A549 (cell line): ENCODE measurements at regions not wholly inside any gene's neighbourhood (a gene's known extent, or its start where the extent isn't known, plus 50 kb on each side); places are given as distances from the start of the nearest gene placed in this dataset.

ENCODE experiments used
- ATAC-seq, 2 experiments: fragments of 200-7000 bp in 1 of 2; fragments of >200 bp in 1 of 2; cut with Nextera tagmentation in 1 of 2; cut with Tn5 transposase in 1 of 2; 3 replicates each; pipeline versions ENCODE4 v1.8.0 to v1.9.1; 2018 to 2020; ENCODE audit warnings: mild to moderate bottlenecking in 1 of 2, moderate library complexity in 1 of 2
- CTCF ChIA-PET: fragments of 300-600 bp; sonication (Branson Sonifier 250); formaldehyde crosslinking; extraction: SDS; loops from one replicate; lab custom pipeline; 2021; ENCODE audit warnings: antibody characterized with exemption, inconsistent platforms; lab: Yijun Ruan, JAX
- POLR2A ChIA-PET: fragments of 350-600 bp; formaldehyde crosslinking; extraction: SDS; loops from one replicate; lab custom pipeline; 2021; ENCODE audit warnings: antibody characterized with exemption, inconsistent platforms; lab: Yijun Ruan, JAX
- DNase-seq, 2 experiments: peaks; one replicate each; pipeline versions ENCODE4 v3.0.0 to v3.0.0-alpha.2; 2011 to 2016; ENCODE audit warnings: low read depth in 1 of 2, low spot score in 1 of 2
- FAIRE-seq: peaks from 2 replicates; lab custom pipeline; 2011; peaks lifted over from hg19 to GRCh38; lab: Jason Lieb, UNC
- H3K27ac ChIP-seq, 2 experiments: fragments of >200 bp; sonication (Bioruptor Twin); formaldehyde crosslinking; 3 replicates each; pipeline ENCODE4 v1.5.1; 2016 to 2017
- H3K4me1 ChIP-seq: fragments of >200 bp; sonication (Bioruptor Twin); formaldehyde crosslinking; 3 replicates; pipeline ENCODE4 v1.6.1; 2016
- H3K4me2 ChIP-seq: fragments of >200 bp; sonication (Bioruptor Twin); formaldehyde crosslinking; 3 replicates; pipeline ENCODE4 v1.6.1; 2016
- H3K4me3 ChIP-seq: fragments of >200 bp; sonication (Bioruptor Twin); formaldehyde crosslinking; 3 replicates; pipeline ENCODE4 v1.5.1; 2016
- H3K9me3 ChIP-seq: fragments of >200 bp; sonication (Bioruptor Twin); formaldehyde crosslinking; 3 replicates; pipeline ENCODE4 v1.6.1; 2016
- ATOH8 ChIP-seq: fragments of 250-450 bp; sonication (Bioruptor Pico); IDR thresholded peaks from 2 replicates; pipeline ENCODE4 v1.5.0; 2020; ENCODE audit warnings: low read depth, mild to moderate bottlenecking, moderate library complexity
- BCL3 ChIP-seq: fragments of >200 bp; sonication (Bioruptor Twin); formaldehyde crosslinking; IDR thresholded peaks from 3 replicates; pipeline ENCODE4 v1.6.1; 2016
- CBX8 ChIP-seq: fragments of 200-600 bp; sonication (generic); IDR thresholded peaks from 2 replicates; pipeline ENCODE4 v1.6.1; 2016
- CEBPB ChIP-seq, 2 experiments: fragments of >200 bp in 1 of 2; sonication (Bioruptor Twin) in 1 of 2; formaldehyde crosslinking in 1 of 2; IDR thresholded peaks; 2 replicates each; pipeline ENCODE4 v1.6.1; 2012 to 2016
- CHD2 ChIP-seq: fragments of 150-350 bp; IDR thresholded peaks from 2 replicates; pipeline ENCODE4 v1.6.1; 2014; ENCODE audit warnings: low read length; ENCODE audit not compliant: partially characterized antibody
- CHD4 ChIP-seq: fragments of 200-600 bp; sonication (generic); IDR thresholded peaks from 2 replicates; pipeline ENCODE4 v1.6.1; 2016; ENCODE audit warnings: antibody characterized with exemption, mild to moderate bottlenecking, borderline replicate concordance
- EHMT2 ChIP-seq: fragments of 200-600 bp; sonication (generic); IDR thresholded peaks from 2 replicates; pipeline ENCODE4 v1.6.1; 2016; ENCODE audit warnings: antibody characterized with exemption, low read depth, mild to moderate bottlenecking, moderate library complexity
- ELK1 ChIP-seq: fragments of 150-350 bp; IDR thresholded peaks from 2 replicates; pipeline ENCODE4 v1.6.1; 2014; ENCODE audit warnings: low read depth, mild to moderate bottlenecking, low read length
- EP300 ChIP-seq, 2 experiments: fragments of >200 bp; sonication (Bioruptor Twin); formaldehyde crosslinking; IDR thresholded peaks; 2 replicates in 1 of 2; 3 replicates in 1 of 2; pipeline ENCODE4 v1.6.1; 2016 to 2017
- GATA3 ChIP-seq: IDR thresholded peaks from 2 replicates; pipeline ENCODE4 v1.6.1; 2012; ENCODE audit warnings: borderline replicate concordance
- HOXA7 ChIP-seq: fragments of 250-450 bp; sonication (Bioruptor Pico); IDR thresholded peaks from 2 replicates; pipeline ENCODE4 v1.5.0; 2020; ENCODE audit warnings: mild to moderate bottlenecking, moderate library complexity
- JUN ChIP-seq, 2 experiments: fragments of >200 bp; sonication (Bioruptor Twin); formaldehyde crosslinking; IDR thresholded peaks; 2 replicates in 1 of 2; 3 replicates in 1 of 2; pipeline ENCODE4 v1.6.1; 2016 to 2017
- KDM1A ChIP-seq: fragments of 200-600 bp; sonication (generic); IDR thresholded peaks from 2 replicates; pipeline ENCODE4 v1.6.1; 2016; ENCODE audit warnings: low read depth, mild to moderate bottlenecking
- MAFK ChIP-seq: fragments of 450-650 bp; IDR thresholded peaks from 2 replicates; pipeline ENCODE4 v1.6.1; 2014; ENCODE audit not compliant: partially characterized antibody
- MAZ ChIP-seq: fragments of 150-350 bp; IDR thresholded peaks from 2 replicates; pipeline ENCODE4 v1.6.1; 2014; ENCODE audit warnings: antibody characterized with exemption, low read depth, low read length, borderline replicate concordance
- PBX3 ChIP-seq: IDR thresholded peaks from 2 replicates; pipeline ENCODE4 v1.6.1; 2012
- PHF8 ChIP-seq: fragments of 200-600 bp; sonication (generic); IDR thresholded peaks from 2 replicates; pipeline ENCODE4 v1.6.1; 2016; ENCODE audit warnings: low read depth, mild to moderate bottlenecking, antibody characterized with exemption, moderate library complexity, borderline replicate concordance
- POLR2A ChIP-seq: IDR thresholded peaks from 2 replicates; pipeline ENCODE4 v1.6.1; 2012; ENCODE audit warnings: mild to moderate bottlenecking, low read length
- RCOR1 ChIP-seq: fragments of 150-350 bp; IDR thresholded peaks from 2 replicates; pipeline ENCODE4 v1.6.1; 2014; ENCODE audit warnings: antibody characterized with exemption, low read length, low read depth
- SMC3 ChIP-seq: fragments of >200 bp; sonication (Bioruptor Twin); formaldehyde crosslinking; IDR thresholded peaks from 3 replicates; pipeline ENCODE4 v1.6.1; 2018; ENCODE audit warnings: inconsistent platforms
- TFCP2L1 ChIP-seq: fragments of 250-450 bp; sonication (Bioruptor Pico); IDR thresholded peaks from 2 replicates; pipeline ENCODE4 v1.5.0; 2021; ENCODE audit warnings: mild to moderate bottlenecking
- TP53 ChIP-seq: fragments of 250-450 bp; sonication (Bioruptor Pico); IDR thresholded peaks from 2 replicates; pipeline ENCODE4 v1.5.0; 2021; ENCODE audit warnings: mild to moderate bottlenecking, moderate library complexity
- ZSCAN20 ChIP-seq: fragments of 250-450 bp; sonication (Bioruptor Pico); IDR thresholded peaks from 2 replicates; pipeline ENCODE4 v1.8.0; 2022; ENCODE audit warnings: mild to moderate bottlenecking, moderate library complexity
- WGBS: methylation state at CpG from one replicate; pipeline ENCODE4 v1.1.6; 2017; ENCODE audit errors: missing lambda C conversion rate; 5-methylcytosine and 5-hydroxymethylcytosine counted together

- TF ChIP-seq BCL3 (no peak), ELK1 (no peak), SMC3 (no peak), JUN (IDR thresholded peaks at IDR 0.05) (no peak), MAFK (no peak), KDM1A (no peak), CBX8 (no peak)
Measured at GRCh38 chr17:54838651-54839421, 61.8 kb upstream of the TOM1L1 start (continued).

GRCh38 chr17:54839447-54839846 lies 61.2 kb upstream of the TOM1L1 start:
- TF ChIP-seq TP53 (CRISPR knock-in tag) = no peak
- TF ChIP-seq EP300 (IDR thresholded peaks at IDR 0.05) = no peak
- TF ChIP-seq MAZ = no peak
- TF ChIP-seq GATA3 = no peak
- no peak for TF ChIP-seq EHMT2
- TF ChIP-seq ELK1 = no peak
- TF ChIP-seq ZSCAN20 (CRISPR knock-in tag) = no peak
- no peak for TF ChIP-seq HOXA7 (CRISPR knock-in tag)
- TF ChIP-seq PHF8 = no peak
- TF ChIP-seq CHD2 = no peak
- TF ChIP-seq TFCP2L1 (CRISPR knock-in tag) = no peak
- no peak for TF ChIP-seq CHD4
- TF ChIP-seq ATOH8 = no peak
- CTCF ChIA-PET = no interaction called here
- H3K4me1 ChIP-seq = no peaks in the 10 kb centered on the region
- FAIRE-seq (no peak), ATAC-seq (no peak), DNase-seq (no peak)
- H3K4me2 ChIP-seq = no peak overlapping the region
- WGBS = 14% methylated on average over 1 of the region's 1 CpG
- POLR2A ChIA-PET = no interaction called here
- H3K9me3 ChIP-seq = no peaks in the 10 kb centered on the region
- no peak overlapping the region for H3K27ac ChIP-seq
- H3K4me3 ChIP-seq = no peak overlapping the region

- TF ChIP-seq CEBPB (IDR thresholded peaks at IDR 0.05) (no peak), PBX3 (no peak), POLR2A (no peak), RCOR1 (no peak), KDM1A (no peak)
- CTCF ChIA-PET = no interaction called here
- ATAC-seq (no peak), FAIRE-seq (no peak), DNase-seq (no peak)
- WGBS = 4% methylated on average over 4 of the region's 4 CpGs
- Histone ChIP-seq H3K27ac (no peak overlapping the region), H3K9me3 (no peaks in the 10 kb centered on the region), H3K4me2 (no peak overlapping the region), H3K4me1 (no peaks in the 10 kb centered on the region), H3K4me3 (no peak overlapping the region)
- POLR2A ChIA-PET = no interaction called here
Measured at GRCh38 chr17:54840885-54841591, 59.6 kb upstream of the TOM1L1 start.
